ENCODE measurements at regions not wholly inside any gene's neighbourhood (a gene's known extent, or its start where the extent isn't known, plus 50 kb on each side); places are given as distances from the start of the nearest gene placed in this dataset.

DNA sequence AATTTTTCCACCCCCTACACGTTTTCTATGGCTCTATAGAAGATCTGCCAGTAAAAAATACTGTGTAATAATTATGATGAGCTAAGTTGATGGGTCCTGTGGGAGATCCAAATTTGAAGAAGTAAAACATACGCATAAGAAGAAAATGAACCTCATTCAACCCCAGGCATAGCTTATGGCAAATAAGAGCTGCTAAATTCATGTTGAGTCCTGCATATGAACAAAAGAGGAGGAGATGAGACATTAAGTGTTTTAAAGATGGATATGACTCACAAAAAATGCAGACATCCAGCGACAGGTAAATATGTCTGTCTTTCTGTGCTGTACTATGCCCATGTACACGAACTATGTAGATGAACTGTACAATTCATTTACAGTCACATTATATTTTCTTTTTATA lies 101.9 kb downstream of the LIG4 start:
- H3K4me1 ChIP-seq = no peaks in the 10 kb centered on the region
- 62 to 73% (median 68%) methylated on average over 4 of the region's 4 CpGs for WGBS, 4 donors
- H3K4me3 ChIP-seq = no peak overlapping the region
- H3K27ac ChIP-seq = no peak overlapping the region
- intact Hi-C loops (cut with DNase I) = no loop called here
- ATAC-seq (no peak), DNase-seq (no peak)
- H3K36me3 ChIP-seq = no peaks in the 10 kb centered on the region
- H3K27me3 ChIP-seq = no peaks in the 10 kb centered on the region
- no peaks in the 10 kb centered on the region for H3K9me3 ChIP-seq
- TF ChIP-seq, protein P1, sequence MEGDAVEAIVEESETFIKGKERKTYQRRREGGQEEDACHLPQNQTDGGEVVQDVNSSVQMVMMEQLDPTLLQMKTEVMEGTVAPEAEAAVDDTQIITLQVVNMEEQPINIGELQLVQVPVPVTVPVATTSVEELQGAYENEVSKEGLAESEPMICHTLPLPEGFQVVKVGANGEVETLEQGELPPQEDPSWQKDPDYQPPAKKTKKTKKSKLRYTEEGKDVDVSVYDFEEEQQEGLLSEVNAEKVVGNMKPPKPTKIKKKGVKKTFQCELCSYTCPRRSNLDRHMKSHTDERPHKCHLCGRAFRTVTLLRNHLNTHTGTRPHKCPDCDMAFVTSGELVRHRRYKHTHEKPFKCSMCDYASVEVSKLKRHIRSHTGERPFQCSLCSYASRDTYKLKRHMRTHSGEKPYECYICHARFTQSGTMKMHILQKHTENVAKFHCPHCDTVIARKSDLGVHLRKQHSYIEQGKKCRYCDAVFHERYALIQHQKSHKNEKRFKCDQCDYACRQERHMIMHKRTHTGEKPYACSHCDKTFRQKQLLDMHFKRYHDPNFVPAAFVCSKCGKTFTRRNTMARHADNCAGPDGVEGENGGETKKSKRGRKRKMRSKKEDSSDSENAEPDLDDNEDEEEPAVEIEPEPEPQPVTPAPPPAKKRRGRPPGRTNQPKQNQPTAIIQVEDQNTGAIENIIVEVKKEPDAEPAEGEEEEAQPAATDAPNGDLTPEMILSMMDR (IDR thresholded peaks at IDR 0.05) = no peak
- TF ChIP-seq POLR2A (IDR thresholded peaks at IDR 0.05) = no peak

DNA sequence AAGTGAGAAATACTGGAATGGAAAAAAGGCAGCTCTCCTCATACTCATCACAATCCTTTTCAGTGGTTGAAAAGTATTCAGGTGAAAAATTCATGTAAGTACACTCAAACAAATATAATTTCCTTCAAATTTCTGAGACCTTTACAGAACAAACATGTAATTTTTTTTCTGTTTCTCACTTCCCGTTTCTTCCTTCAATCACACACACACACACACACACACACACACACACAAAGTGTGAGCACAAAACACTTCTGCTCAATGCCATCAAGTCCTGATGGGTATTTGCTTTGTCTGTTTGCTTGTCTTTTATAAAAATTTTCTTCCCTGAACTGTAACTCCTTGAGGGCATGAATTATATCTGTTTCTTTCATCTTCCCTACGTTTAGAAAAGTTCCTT lies 110.6 kb downstream of the LIG4 start:
- intact Hi-C loops (cut with DNase I) = no loop called here
- Histone ChIP-seq H3K9me3 (peaks cover 0 to 2% (median 0%) of the 10 kb centered on the region in 12 donors), H3K36me3 (no peaks in the 10 kb centered on the region), H3K27ac (no peak overlapping the region), H3K4me1 (no peaks in the 10 kb centered on the region), H3K27me3 (no peaks in the 10 kb centered on the region), H3K4me3 (no peak overlapping the region)
- 60 to 71% (median 64%) methylated on average over 2 of the region's 2 CpGs for WGBS, 4 donors
- DNase-seq (no peak), ATAC-seq (no peak)
- TF ChIP-seq, protein P1 (IDR thresholded peaks at IDR 0.05) = no peak
- TF ChIP-seq POLR2A (IDR thresholded peaks at IDR 0.05) = no peak

DNA sequence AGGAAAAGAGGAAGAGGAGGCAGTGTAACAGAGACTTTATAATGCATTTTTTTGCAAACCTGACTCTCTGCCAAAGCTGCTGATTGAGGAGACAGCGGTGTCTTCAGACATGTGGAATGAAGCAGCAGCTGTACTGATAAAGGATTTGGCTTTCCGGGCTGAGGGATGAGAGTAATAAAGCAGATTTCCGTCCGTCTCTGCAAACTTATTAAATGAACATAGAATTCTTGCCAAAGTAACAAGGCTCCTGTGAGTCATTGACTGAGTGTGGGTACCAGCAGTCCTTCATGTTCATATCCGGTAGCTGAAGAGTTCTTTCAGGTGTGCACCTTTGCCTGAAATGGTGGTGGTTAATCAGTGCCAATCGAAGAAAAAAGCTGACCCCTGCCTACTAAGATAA lies 112.6 kb downstream of the LIG4 start:
- intact Hi-C loops (cut with DNase I) = no loop called here
- H3K9me3 ChIP-seq = peaks cover 0 to 2% (median 0%) of the 10 kb centered on the region in 12 donors

GRCh38 chr13:108096301-108096915 lies 118.9 kb downstream of the LIG4 start:
- Histone ChIP-seq H3K9me3 (no peaks in the 10 kb centered on the region), H3K27ac (no peak overlapping the region), H3K4me1 (no peaks in the 10 kb centered on the region), H3K27me3 (no peaks in the 10 kb centered on the region), H3K36me3 (no peaks in the 10 kb centered on the region), H3K4me3 (no peak overlapping the region)
- intact Hi-C loops (cut with DNase I) = no loop called here
- ATAC-seq = no peak
- no peak for DNase-seq
- 56 to 69% (median 60%) methylated on average over 5 of the region's 5 CpGs for WGBS, 4 donors
- TF ChIP-seq, protein P1 (IDR thresholded peaks at IDR 0.05) = no peak

More for the DNA sequence above, 112.6 kb downstream of the LIG4 start:
- no peaks in the 10 kb centered on the region for H3K27me3 ChIP-seq
- no peaks in the 10 kb centered on the region for H3K4me1 ChIP-seq
- TF ChIP-seq, protein P1 (IDR thresholded peaks at IDR 0.05) = no peak
- no peak for TF ChIP-seq POLR2A (IDR thresholded peaks at IDR 0.05)
- no peaks in the 10 kb centered on the region for H3K36me3 ChIP-seq
- DNase-seq = no peak
- no peak overlapping the region for H3K27ac ChIP-seq
- peak in 1 of 4 donors; percentile 44 for ATAC-seq
- H3K4me3 ChIP-seq = no peak overlapping the region
- 43 to 64% (median 55%) methylated on average over 6 of the region's 6 CpGs for WGBS, 4 donors
